ENCODE measurements at regions not wholly inside any gene's neighbourhood (a gene's known extent, or its start where the extent isn't known, plus 50 kb on each side); places are given as distances from the start of the nearest gene placed in this dataset.

- TF ChIP-seq CTCF (IDR thresholded peaks at IDR 0.05) = no peak
- ATAC-seq (ENCODE audit: low FRiP score) (no peak), DNase-seq (ENCODE audit: low spot score) (no peak)
These were observed 164.4 kb downstream of the IRS2 start for GRCh38 chr13:109622006-109622405.

DNA sequence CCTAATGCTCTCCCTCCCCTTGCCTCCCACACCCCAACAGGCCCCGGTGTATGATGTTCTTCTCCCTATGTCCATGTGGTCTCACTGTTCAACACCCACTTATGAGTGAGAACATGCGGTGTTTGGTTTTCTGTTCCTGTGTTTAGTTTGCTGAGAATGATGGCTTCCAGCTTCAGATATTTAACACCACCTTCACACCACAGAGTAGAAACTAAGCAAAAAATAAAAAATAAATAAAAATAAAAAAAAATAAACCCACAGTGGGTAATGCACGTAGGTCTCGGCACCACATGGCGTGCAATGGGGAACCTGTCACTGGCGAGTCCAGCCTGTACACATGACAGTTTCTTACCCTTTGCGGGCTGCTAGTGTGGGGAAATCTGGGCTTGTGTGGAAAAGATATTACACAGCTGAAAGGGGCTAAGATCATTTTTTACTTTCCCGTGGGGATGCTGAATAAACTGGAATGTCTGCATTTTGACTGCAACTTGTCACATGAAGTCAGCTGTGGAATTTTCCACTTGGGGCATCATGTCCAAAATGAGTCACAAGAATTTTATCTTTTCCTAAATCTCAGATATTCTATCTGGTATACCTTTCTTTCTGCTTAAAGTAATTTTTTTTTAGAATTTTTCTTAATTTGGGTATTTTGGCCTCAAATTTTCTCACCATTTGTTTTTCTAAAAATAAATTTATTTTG lies 170.5 kb downstream of the IRS2 start:
- no peak for DNase-seq (ENCODE audit: low spot score)
- no peak for TF ChIP-seq CTCF (IDR thresholded peaks at IDR 0.05)
- no peak for ATAC-seq (ENCODE audit: low FRiP score)

DNA sequence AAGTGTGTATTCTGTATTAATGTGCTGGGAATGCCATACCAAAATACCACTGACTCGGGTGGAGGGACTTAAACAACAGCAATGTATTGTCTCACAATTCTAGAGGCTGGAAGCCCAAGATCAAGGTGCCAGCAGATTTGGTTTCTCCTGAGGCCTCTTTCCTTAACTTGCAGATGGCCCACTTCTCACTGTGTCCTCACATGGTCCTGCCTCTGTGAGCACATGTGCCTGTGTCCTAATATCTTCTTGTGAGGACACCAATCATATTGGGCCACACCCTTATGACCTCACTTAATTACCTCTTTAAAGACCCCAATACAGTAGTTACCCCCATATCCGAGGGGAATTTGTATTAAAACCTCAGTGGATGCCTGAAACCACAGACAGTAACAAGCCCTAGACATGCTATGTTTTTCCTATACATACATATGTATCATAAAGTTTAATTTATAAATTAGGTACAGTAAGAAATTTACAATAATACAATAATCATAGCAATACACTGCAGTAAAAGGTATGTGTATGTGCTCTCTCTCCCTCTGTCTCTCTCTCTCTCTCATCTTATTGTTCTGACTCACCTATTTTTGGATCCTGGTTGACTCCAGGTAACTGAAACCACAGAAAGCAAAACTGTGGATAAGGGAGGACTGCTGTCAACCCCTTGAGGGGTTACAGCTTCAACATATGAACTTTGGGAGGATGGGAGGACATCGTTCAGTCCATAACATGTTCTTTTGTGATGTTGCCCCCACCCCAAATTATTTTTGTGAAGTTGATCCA lies 174.3 kb downstream of the IRS2 start:
- ATAC-seq (ENCODE audit: low FRiP score) (no peak), DNase-seq (ENCODE audit: low spot score) (no peak)
- no peak for TF ChIP-seq CTCF (IDR thresholded peaks at IDR 0.05)

GRCh38 chr13:109610517-109610916 lies 175.9 kb downstream of the IRS2 start:
- no peak for TF ChIP-seq CTCF (IDR thresholded peaks at IDR 0.05)
- ATAC-seq (ENCODE audit: low FRiP score) (no peak), DNase-seq (ENCODE audit: low spot score) (no peak)

- no peak for DNase-seq (ENCODE audit: low spot score)
- ATAC-seq (ENCODE audit: low FRiP score) = no peak
- TF ChIP-seq CTCF (IDR thresholded peaks at IDR 0.05) = no peak
These were observed 177.9 kb downstream of the IRS2 start for GRCh38 chr13:109608503-109608902.

DNA sequence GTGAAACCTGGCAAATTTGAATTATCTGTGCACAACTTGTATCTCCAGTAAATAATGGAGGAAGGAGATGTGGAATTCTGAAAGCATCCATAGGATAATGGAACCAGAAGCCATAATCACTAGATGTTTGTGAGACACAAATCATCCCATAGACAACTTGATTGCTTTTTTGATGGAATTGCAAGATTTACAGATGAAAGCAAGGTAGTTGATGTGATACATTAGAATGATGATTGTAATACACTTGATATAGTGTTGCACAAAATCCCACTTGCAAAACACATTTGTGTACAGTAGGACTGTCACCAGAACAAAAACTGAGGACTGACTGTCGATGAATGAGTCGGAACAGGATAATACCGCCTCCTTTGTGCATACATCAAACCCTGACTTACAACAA lies 178.3 kb downstream of the IRS2 start:
- no peak for TF ChIP-seq CTCF (IDR thresholded peaks at IDR 0.05)
- ATAC-seq (ENCODE audit: low FRiP score) (no peak), DNase-seq (ENCODE audit: low spot score) (no peak)

- TF ChIP-seq CTCF (IDR thresholded peaks at IDR 0.05) = no peak
- DNase-seq (ENCODE audit: low spot score) = no peak
- no peak for ATAC-seq (ENCODE audit: low FRiP score)
These were observed 179.9 kb downstream of the IRS2 start for GRCh38 chr13:109606520-109606919.
